A673 (cell line): ENCODE measurements at regions not wholly inside any gene's neighbourhood (a gene's known extent, or its start where the extent isn't known, plus 50 kb on each side); places are given as distances from the start of the nearest gene placed in this dataset.

ENCODE experiments used
- BruUV-seq: library from RNA; stranded (reverse); fragments of 400-500 nt; replicated peaks from 2 replicates; lab custom pipeline; 2021; lab: Mats Ljungman, UMichigan
- CTCF ChIA-PET: fragments of 300-600 bp; sonication (Branson Sonifier 250); formaldehyde crosslinking; loops from one replicate; lab custom pipeline; 2022; ENCODE audit warnings: antibody characterized with exemption; lab: Charles Lee
- POLR2A ChIA-PET: fragments of 300-600 bp; sonication (Branson Sonifier 250); formaldehyde crosslinking; loops from one replicate; lab custom pipeline; 2022; ENCODE audit warnings: antibody characterized with exemption; ENCODE audit not compliant: low non-redundant PET; lab: Charles Lee
- DNase-seq: peaks from one replicate; pipeline ENCODE4 v3.0.0-alpha.2; 2015; ENCODE audit warnings: low spot score
- H3K27ac ChIP-seq: fragments of 200-600 bp; sonication (generic); 2 replicates; pipeline ENCODE4 v1.5.1; 2016; ENCODE audit warnings: mixed run types, low read depth, mild to moderate bottlenecking, mixed read lengths, antibody characterized with exemption, low read length; ENCODE audit not compliant: poor library complexity, severe bottlenecking
- H3K27me3 ChIP-seq: fragments of 200-600 bp; sonication (generic); replicated peaks from 2 replicates; pipeline ENCODE4 v1.6.1; 2017; ENCODE audit warnings: mixed run types, low read depth, mild to moderate bottlenecking, mixed read lengths, antibody characterized with exemption, low read length; ENCODE audit not compliant: insufficient read depth, poor library complexity
- H3K36me3 ChIP-seq: fragments of 200-600 bp; sonication (generic); 2 replicates; pipeline ENCODE4 v1.6.1; 2016; ENCODE audit warnings: mixed run types, mild to moderate bottlenecking, mixed read lengths, antibody characterized with exemption, low read length; ENCODE audit not compliant: insufficient read depth, poor library complexity, severe bottlenecking
- H3K4me1 ChIP-seq: fragments of 200-600 bp; sonication (generic); 2 replicates; pipeline ENCODE4 v1.6.1; 2017; ENCODE audit warnings: mixed run types, mild to moderate bottlenecking, mixed read lengths, antibody characterized with exemption, low read length; ENCODE audit not compliant: insufficient read depth, poor library complexity, severe bottlenecking
- H3K4me3 ChIP-seq: fragments of 200-600 bp; sonication (generic); 2 replicates; pipeline ENCODE4 v1.5.1; 2016; ENCODE audit warnings: low read depth, mixed run types, mild to moderate bottlenecking, mixed read lengths, low read length; ENCODE audit not compliant: poor library complexity, severe bottlenecking
- H3K9me3 ChIP-seq: fragments of 200-600 bp; sonication (generic); 2 replicates; pipeline ENCODE4 v1.6.1; 2016; ENCODE audit warnings: mixed run types, low read depth, mild to moderate bottlenecking, mixed read lengths, antibody characterized with exemption, low read length; ENCODE audit not compliant: poor library complexity, severe bottlenecking
- CTCF ChIP-seq: fragments of 300-800, 200-600 bp; sonication (generic); conservative IDR thresholded peaks from 2 replicates; pipeline ENCODE4 v1.5.1; 2017; ENCODE audit warnings: low read depth, mild to moderate bottlenecking, antibody characterized with exemption, low read length, moderate library complexity, mixed read lengths
- EZH2 ChIP-seq: fragments of 200-600 bp; sonication (generic); IDR thresholded peaks from 2 replicates; pipeline ENCODE4 v1.6.1; 2017; ENCODE audit warnings: borderline replicate concordance, low read depth, mild to moderate bottlenecking, mixed read lengths, antibody characterized with exemption, low read length; ENCODE audit not compliant: poor library complexity, severe bottlenecking
- intact Hi-C: fragments of 100-400 bp; cut with micrococcal nuclease; formaldehyde crosslinking; loops from one replicate; pipeline ENCODE4 v1.10.0; 2022; ENCODE audit not compliant: unreplicated experiment

GRCh38 chr21:17869115-17869514 is 50.0 kb upstream of the C21orf91 start:
- Histone ChIP-seq H3K36me3 (no peaks in the 10 kb centered on the region), H3K9me3 (no peaks in the 10 kb centered on the region), H3K4me3 (no peak overlapping the region), H3K27me3 (no peaks in the 10 kb centered on the region), H3K27ac (no peak overlapping the region), H3K4me1 (no peaks in the 10 kb centered on the region)
- intact Hi-C loops, result no loop called here
- TF ChIP-seq CTCF (no peak), EZH2 (no peak)
- no peak for DNase-seq
- no TSS peak for BruUV-seq
- CTCF ChIA-PET, result no interaction called here
- POLR2A ChIA-PET, result no interaction called here
